ACC112 (cell line): ENCODE measurements at regions not wholly inside any gene's neighbourhood (a gene's known extent, or its start where the extent isn't known, plus 50 kb on each side); places are given as distances from the start of the nearest gene placed in this dataset.

Source experiments
- H2AFZ ChIP-seq: fragments of 200-600 bp; sonication (generic); one replicate; pipeline ENCODE4 v1.6.0; 2017; ENCODE audit warnings: antibody characterized with exemption, low read length; ENCODE audit not compliant: unreplicated experiment
- H3K27ac ChIP-seq: fragments of 200-600 bp; sonication (generic); 2 replicates; pipeline ENCODE4 v1.5.1; 2014; ENCODE audit warnings: low read depth, mild to moderate bottlenecking, antibody characterized with exemption, low read length, moderate library complexity
- H3K27me3 ChIP-seq: fragments of 200-600 bp; sonication (generic); 2 replicates; pipeline ENCODE4 v1.6.1; 2014; ENCODE audit warnings: mild to moderate bottlenecking, antibody characterized with exemption, low read length, moderate library complexity, mixed read lengths; ENCODE audit not compliant: insufficient read depth
- H3K36me3 ChIP-seq: fragments of 200-600 bp; sonication (generic); 2 replicates; pipeline ENCODE4 v1.6.1; 2016; ENCODE audit warnings: mild to moderate bottlenecking, antibody characterized with exemption, low read length, moderate library complexity, mixed read lengths; ENCODE audit not compliant: insufficient read depth
- H3K4me1 ChIP-seq: fragments of 200-600 bp; sonication (generic); one replicate; pipeline ENCODE4 v1.6.1; 2016; ENCODE audit warnings: low read length, mixed read lengths; ENCODE audit not compliant: insufficient read depth, unreplicated experiment, control insufficient read depth
- H3K4me3 ChIP-seq: fragments of 200-600 bp; sonication (generic); 2 replicates; pipeline ENCODE4 v1.5.1; 2014; ENCODE audit warnings: mild to moderate bottlenecking, low read depth, low read length
- H3K79me2 ChIP-seq: fragments of 200-600 bp; sonication (generic); one replicate; pipeline ENCODE4 v1.6.0; 2016; ENCODE audit warnings: low read length; ENCODE audit not compliant: control insufficient read depth, unreplicated experiment, insufficient read depth

- no peak overlapping the region for H3K4me3 ChIP-seq
- no peaks in the 10 kb centered on the region for H3K27me3 ChIP-seq
- no peak overlapping the region for H2AFZ ChIP-seq
- H3K27ac ChIP-seq, result no peak overlapping the region
- no peaks in the 10 kb centered on the region for H3K36me3 ChIP-seq
- peaks cover 7% of the 10 kb centered on the region for H3K4me1 ChIP-seq
- H3K79me2 ChIP-seq, result no peaks in the 10 kb centered on the region
Observed at GRCh38 chr4:14602206-14602605, 400.1 kb upstream of the CPEB2 start.

GRCh38 chr4:14607001-14607400, 395.3 kb upstream of the CPEB2 start:
- no peaks in the 10 kb centered on the region for H3K27me3 ChIP-seq
- H3K4me3 ChIP-seq, result no peak overlapping the region
- H3K36me3 ChIP-seq, result no peaks in the 10 kb centered on the region
- H2AFZ ChIP-seq, result no peak overlapping the region
- peak overlapping the region; percentile 64 for H3K27ac ChIP-seq
- no peaks in the 10 kb centered on the region for H3K79me2 ChIP-seq
- peaks cover 17% of the 10 kb centered on the region for H3K4me1 ChIP-seq

- H3K36me3 ChIP-seq, result no peaks in the 10 kb centered on the region
- peaks cover 17% of the 10 kb centered on the region for H3K4me1 ChIP-seq
- no peak overlapping the region for H2AFZ ChIP-seq
- no peaks in the 10 kb centered on the region for H3K79me2 ChIP-seq
- H3K27me3 ChIP-seq, result no peaks in the 10 kb centered on the region
- peak overlapping the region; percentile 3; the same call in 1 of the 2 replicates for H3K4me3 ChIP-seq
- peak overlapping the region; percentile 64 for H3K27ac ChIP-seq
Observed at GRCh38 chr4:14607578-14607977, 394.7 kb upstream of the CPEB2 start.

DNA sequence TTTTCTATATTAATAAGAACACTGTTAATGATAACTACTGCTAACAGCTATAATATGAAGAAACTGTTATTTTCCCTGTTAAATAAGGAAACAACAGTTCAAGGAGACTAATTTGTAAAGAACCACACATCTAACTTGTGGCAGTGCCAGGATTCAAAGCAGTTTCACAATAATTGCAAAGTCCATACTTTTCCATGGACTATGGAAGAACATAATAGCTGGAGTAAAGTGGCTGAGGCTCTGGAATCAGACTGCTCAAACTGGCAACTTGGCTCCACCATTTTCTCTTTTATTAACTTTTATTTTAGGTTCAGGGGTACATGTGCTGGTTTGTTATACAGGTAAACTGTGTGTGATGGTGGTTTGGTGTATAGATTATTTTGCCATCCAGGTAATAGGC, 393.7 kb upstream of the CPEB2 start:
- Histone ChIP-seq H3K79me2 (no peaks in the 10 kb centered on the region), H3K4me1 (peaks cover 17% of the 10 kb centered on the region), H2AFZ (no peak overlapping the region), H3K27ac (no peak overlapping the region), H3K36me3 (no peaks in the 10 kb centered on the region), H3K4me3 (no peak overlapping the region), H3K27me3 (no peaks in the 10 kb centered on the region)

- Histone ChIP-seq H3K27me3 (no peaks in the 10 kb centered on the region), H3K79me2 (no peaks in the 10 kb centered on the region), H3K27ac (no peak overlapping the region), H3K4me3 (no peak overlapping the region), H3K4me1 (no peaks in the 10 kb centered on the region), H2AFZ (no peak overlapping the region), H3K36me3 (no peaks in the 10 kb centered on the region)
Observed at GRCh38 chr4:14614840-14615239, 387.4 kb upstream of the CPEB2 start.

DNA sequence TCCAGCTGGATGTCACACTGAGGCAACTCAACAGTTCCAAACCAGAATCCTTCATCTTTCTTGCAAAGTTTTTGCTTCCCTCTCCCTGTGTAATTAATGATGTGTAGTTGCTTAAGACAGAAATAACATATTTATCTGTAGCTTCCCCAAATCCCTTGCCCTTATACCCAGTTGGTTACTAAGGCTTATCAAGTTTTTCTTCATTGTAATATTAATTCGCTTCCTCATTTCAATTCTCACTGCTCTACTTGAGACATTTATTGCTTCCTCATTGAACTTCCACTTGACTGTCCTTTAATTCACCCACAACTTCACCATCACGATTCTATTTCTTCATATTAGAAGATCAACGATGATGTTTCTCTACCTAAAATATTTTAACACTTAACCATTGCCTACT, 386.6 kb upstream of the CPEB2 start:
- Histone ChIP-seq H3K27ac (no peak overlapping the region), H3K79me2 (no peaks in the 10 kb centered on the region), H3K36me3 (no peaks in the 10 kb centered on the region)

DNA sequence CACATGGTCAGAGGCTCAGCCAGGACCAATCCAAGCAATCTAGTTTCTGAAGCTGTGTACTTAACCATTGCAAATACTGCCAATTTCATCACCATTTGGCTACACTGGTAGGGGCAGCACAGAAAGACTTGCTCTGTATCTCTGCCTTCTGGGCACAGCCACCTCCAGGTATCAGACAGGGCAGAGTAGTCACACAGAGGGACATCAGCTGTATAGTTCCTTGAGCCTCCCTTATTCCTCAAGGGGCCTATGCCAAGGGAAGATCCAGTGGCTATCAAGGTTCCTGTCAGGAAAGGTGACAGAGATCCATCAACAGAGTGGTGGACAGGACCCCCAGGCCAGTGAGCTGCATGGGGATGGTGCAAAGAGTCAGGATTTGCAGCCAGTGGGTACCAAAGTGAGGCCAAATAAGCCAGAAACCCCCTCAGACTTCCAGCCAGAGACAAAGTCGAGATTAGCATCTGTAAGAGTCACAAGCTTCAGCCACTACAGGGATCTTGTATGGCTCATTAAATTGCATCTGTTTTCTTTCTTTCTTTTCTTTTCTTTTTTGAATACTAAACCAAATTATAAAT, 381.6 kb upstream of the CPEB2 start:
- no peaks in the 10 kb centered on the region for H3K79me2 ChIP-seq
- no peak overlapping the region for H3K4me3 ChIP-seq
- no peak overlapping the region for H3K27ac ChIP-seq
- no peaks in the 10 kb centered on the region for H3K27me3 ChIP-seq
- no peaks in the 10 kb centered on the region for H3K4me1 ChIP-seq
- no peaks in the 10 kb centered on the region for H3K36me3 ChIP-seq
- H2AFZ ChIP-seq, result no peak overlapping the region

More for the DNA sequence above, 386.6 kb upstream of the CPEB2 start:
- Histone ChIP-seq H2AFZ (no peak overlapping the region), H3K27me3 (no peaks in the 10 kb centered on the region), H3K4me3 (no peak overlapping the region), H3K4me1 (no peaks in the 10 kb centered on the region)

GRCh38 chr4:14621731-14622463, 380.4 kb upstream of the CPEB2 start:
- no peaks in the 10 kb centered on the region for H3K79me2 ChIP-seq
- H3K27me3 ChIP-seq, result no peaks in the 10 kb centered on the region
- H3K27ac ChIP-seq, result no peak overlapping the region
- H3K36me3 ChIP-seq, result no peaks in the 10 kb centered on the region
- no peak overlapping the region for H3K4me3 ChIP-seq
- H2AFZ ChIP-seq, result no peak overlapping the region
- H3K4me1 ChIP-seq, result no peaks in the 10 kb centered on the region

GRCh38 chr4:14627038-14627437, 375.2 kb upstream of the CPEB2 start:
- Histone ChIP-seq H3K4me3 (no peak overlapping the region), H3K27ac (no peak overlapping the region), H3K4me1 (no peaks in the 10 kb centered on the region), H2AFZ (no peak overlapping the region), H3K36me3 (no peaks in the 10 kb centered on the region), H3K27me3 (no peaks in the 10 kb centered on the region), H3K79me2 (no peaks in the 10 kb centered on the region)

DNA sequence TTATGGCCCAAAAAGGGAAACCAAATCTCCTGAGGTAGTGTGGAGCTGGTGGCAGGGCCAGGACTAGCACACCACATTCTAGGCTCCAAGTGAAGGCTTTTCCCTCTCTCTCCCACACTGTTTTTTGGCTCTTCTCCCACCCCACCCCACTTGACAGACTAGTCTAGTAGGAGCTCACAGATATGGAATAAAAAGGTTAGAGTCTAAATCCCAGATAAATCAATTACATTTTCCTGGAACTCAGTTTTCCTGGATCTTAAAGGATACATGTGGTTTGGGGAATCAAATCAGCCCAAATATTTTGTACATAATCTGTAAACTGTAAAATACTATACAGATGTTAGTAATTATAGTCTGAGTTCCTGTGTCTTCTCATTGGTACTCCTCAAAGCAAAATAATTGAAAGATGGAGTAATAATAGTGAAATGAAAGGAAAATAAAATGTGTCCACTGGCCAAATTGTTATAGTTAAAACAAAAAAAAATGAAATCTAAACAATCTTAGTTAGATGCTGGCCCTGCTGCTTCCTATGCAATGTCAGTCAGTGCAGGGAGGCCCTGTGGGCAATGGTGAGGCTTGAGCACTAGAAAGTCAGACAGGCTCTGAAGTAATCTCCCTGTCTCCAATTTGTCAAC, 370.4 kb upstream of the CPEB2 start:
- no peaks in the 10 kb centered on the region for H3K27me3 ChIP-seq
- H3K4me1 ChIP-seq, result peaks cover 6% of the 10 kb centered on the region
- H3K79me2 ChIP-seq, result no peaks in the 10 kb centered on the region
- no peaks in the 10 kb centered on the region for H3K36me3 ChIP-seq
- H3K27ac ChIP-seq, result no peak overlapping the region
- no peak overlapping the region for H3K4me3 ChIP-seq
- no peak overlapping the region for H2AFZ ChIP-seq

- H3K4me3 ChIP-seq, result no peak overlapping the region
- H3K36me3 ChIP-seq, result no peaks in the 10 kb centered on the region
- no peak overlapping the region for H3K27ac ChIP-seq
- no peak overlapping the region for H2AFZ ChIP-seq
- H3K4me1 ChIP-seq, result peaks cover 16% of the 10 kb centered on the region
- H3K27me3 ChIP-seq, result no peaks in the 10 kb centered on the region
- no peaks in the 10 kb centered on the region for H3K79me2 ChIP-seq
Observed at GRCh38 chr4:14636563-14636962, 365.7 kb upstream of the CPEB2 start.
